ENCODE measurements at regions not wholly inside any gene's neighbourhood (a gene's known extent, or its start where the extent isn't known, plus 50 kb on each side); places are given as distances from the start of the nearest gene placed in this dataset.

DNA sequence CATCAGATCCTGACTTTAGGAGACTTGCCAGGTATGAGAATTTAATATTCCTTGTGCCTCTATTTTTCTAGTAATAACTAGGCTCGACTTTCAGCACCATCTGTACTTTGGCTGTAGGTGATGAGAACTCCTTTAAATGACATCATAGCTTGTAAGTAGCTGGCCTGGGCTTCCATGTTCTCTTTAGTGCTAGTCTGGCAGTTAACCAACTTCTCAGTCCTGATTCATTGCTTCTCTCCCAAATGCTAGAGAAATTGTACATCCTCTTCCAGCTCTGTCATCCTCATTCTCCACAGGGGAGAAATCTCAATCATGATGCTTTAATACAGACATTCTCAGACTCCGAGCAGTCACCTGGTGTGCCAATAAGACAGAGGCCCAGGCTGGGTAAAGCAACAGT, 143.5 kb upstream of the MOCS1 start:
- TF ChIP-seq, protein P1, sequence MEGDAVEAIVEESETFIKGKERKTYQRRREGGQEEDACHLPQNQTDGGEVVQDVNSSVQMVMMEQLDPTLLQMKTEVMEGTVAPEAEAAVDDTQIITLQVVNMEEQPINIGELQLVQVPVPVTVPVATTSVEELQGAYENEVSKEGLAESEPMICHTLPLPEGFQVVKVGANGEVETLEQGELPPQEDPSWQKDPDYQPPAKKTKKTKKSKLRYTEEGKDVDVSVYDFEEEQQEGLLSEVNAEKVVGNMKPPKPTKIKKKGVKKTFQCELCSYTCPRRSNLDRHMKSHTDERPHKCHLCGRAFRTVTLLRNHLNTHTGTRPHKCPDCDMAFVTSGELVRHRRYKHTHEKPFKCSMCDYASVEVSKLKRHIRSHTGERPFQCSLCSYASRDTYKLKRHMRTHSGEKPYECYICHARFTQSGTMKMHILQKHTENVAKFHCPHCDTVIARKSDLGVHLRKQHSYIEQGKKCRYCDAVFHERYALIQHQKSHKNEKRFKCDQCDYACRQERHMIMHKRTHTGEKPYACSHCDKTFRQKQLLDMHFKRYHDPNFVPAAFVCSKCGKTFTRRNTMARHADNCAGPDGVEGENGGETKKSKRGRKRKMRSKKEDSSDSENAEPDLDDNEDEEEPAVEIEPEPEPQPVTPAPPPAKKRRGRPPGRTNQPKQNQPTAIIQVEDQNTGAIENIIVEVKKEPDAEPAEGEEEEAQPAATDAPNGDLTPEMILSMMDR (IDR thresholded peaks at IDR 0.05; ENCODE audit: low read depth, low read length) = no peak
- no peaks in the 10 kb centered on the region for H3K9me3 ChIP-seq (ENCODE audit: low read depth)
- no peak overlapping the region for H3K27ac ChIP-seq
- H3K4me3 ChIP-seq = no peak overlapping the region
- no peaks in the 10 kb centered on the region for H3K4me1 ChIP-seq (ENCODE audit: low read depth)
- no peaks in the 10 kb centered on the region for H3K36me3 ChIP-seq
- DNase-seq (ENCODE audit: low read depth in 1 of 2, low spot score in 1 of 2) = no peak
- H3K27me3 ChIP-seq = no peaks in the 10 kb centered on the region

DNA sequence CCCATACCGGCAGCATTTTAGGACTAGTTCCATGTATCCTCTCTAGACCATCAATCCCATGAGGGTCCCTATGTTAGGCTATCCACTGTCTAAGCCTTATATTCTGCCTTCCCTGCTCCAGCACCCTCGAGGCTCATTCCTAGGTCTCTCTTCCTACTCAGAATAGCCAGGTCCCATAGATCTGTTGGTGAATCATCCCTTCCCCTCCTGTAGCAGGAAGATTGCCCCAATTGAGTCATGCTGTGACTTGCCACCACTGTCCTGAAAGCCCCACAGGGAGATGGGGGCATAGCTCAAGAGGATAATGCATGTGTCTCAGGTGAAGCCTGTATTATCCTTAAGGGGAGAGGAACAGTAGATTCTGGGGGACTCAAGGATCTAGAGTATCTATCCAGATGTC, 143.1 kb upstream of the MOCS1 start:
- H3K4me3 ChIP-seq = no peak overlapping the region
- TF ChIP-seq, protein P1 (IDR thresholded peaks at IDR 0.05; ENCODE audit: low read depth, low read length) = no peak
- DNase-seq (ENCODE audit: low read depth in 1 of 2, low spot score in 1 of 2) = no peak

DNA sequence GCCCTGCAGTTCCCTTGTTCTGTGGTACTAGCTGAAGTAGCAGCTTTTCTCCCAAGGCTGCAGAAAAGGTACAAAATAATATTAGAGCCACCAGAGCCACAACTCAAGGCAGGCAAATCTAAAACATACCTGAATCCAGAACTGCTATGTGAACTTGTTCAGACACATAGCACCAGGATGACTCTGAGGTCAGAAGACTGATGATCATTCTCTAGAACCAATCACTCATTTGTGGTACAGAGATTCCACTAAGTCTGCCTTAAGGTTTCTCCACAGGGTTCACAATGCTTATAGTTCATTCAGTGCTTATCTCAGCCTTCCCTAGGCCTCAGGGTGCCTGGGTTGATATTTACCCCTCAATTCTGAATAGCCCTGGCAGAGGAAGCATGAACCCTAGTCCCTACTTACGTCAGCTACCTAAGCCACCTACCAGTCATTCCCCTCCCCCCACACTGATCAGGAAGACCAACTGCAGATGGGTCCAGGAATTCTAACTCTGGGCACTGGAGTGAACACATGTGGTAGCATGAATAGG, 140.9 kb upstream of the MOCS1 start:
- no peak for DNase-seq (ENCODE audit: low read depth in 1 of 2, low spot score in 1 of 2)
- no peak overlapping the region for H3K27ac ChIP-seq
- TF ChIP-seq, protein P1 (IDR thresholded peaks at IDR 0.05; ENCODE audit: low read depth, low read length) = no peak
- no peaks in the 10 kb centered on the region for H3K27me3 ChIP-seq
- no peak overlapping the region for H3K4me3 ChIP-seq
- H3K4me1 ChIP-seq (ENCODE audit: low read depth) = no peaks in the 10 kb centered on the region
- H3K9me3 ChIP-seq (ENCODE audit: low read depth) = no peaks in the 10 kb centered on the region
- no peaks in the 10 kb centered on the region for H3K36me3 ChIP-seq

More for the DNA sequence above, 143.1 kb upstream of the MOCS1 start:
- no peaks in the 10 kb centered on the region for H3K4me1 ChIP-seq (ENCODE audit: low read depth)
- no peak overlapping the region for H3K27ac ChIP-seq
- no peaks in the 10 kb centered on the region for H3K27me3 ChIP-seq
- no peaks in the 10 kb centered on the region for H3K36me3 ChIP-seq
- H3K9me3 ChIP-seq (ENCODE audit: low read depth) = no peaks in the 10 kb centered on the region

DNA sequence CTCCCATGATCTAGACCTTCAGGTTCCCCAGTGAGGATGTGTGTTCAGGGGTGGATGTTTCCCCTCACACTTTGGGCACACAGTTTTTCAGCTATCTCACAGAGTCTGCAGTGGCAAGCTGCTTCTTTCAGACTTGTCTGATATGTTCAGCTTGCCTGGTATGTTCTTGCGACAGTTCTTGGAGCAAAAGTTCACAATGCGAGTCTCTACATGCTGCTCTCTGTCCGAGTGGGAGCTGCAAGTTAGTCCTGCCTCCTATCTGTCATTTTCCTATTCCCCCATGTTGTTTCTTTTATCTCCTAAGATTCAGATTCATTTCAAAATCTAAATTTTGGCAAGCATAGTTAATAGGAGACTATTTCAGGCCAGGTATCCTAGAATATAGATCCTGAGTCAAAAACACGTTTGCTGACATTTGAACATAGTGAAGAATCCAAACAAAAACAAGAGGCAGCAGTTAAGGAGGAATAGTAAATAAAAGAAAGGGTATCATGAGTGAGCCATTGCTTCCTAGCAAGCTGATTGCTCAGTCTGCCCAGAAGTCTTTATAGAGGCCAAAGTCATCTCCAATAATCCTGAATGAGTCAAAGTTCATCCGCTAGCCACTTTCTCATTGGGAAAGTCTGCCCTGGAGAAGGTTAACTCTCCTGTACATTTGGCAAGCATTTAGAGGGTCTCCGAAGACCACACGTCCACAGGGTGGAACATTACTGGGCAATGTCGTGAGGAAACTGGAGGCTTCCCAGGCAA, 140.2 kb upstream of the MOCS1 start:
- no peak for DNase-seq (ENCODE audit: low read depth in 1 of 2, low spot score in 1 of 2)
- no peaks in the 10 kb centered on the region for H3K4me1 ChIP-seq (ENCODE audit: low read depth)
- no peaks in the 10 kb centered on the region for H3K9me3 ChIP-seq (ENCODE audit: low read depth)
- H3K27ac ChIP-seq = no peak overlapping the region
- no peaks in the 10 kb centered on the region for H3K27me3 ChIP-seq
- H3K4me3 ChIP-seq = no peak overlapping the region
- TF ChIP-seq, protein P1 (IDR thresholded peaks at IDR 0.05; ENCODE audit: low read depth, low read length) = no peak
- no peaks in the 10 kb centered on the region for H3K36me3 ChIP-seq

DNA sequence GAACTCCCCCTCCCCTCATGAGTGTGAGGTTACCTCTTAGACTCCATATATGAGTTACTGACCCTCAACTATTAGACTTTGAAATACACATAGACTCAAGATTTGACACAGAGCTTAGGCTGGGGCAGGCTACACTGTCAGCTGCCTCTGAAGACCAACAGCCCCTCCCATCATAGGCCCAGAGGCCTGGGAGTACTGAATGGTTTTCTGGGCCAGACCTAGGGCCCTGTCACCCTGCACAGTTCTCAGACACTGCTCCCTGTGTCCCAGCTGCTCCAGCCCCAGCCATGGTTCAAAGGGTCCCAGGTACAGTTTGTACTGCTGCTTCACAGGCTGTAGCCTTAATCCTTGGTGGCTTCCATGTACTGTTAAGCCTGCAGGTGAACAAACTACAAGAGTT, 132.1 kb upstream of the MOCS1 start:
- Histone ChIP-seq H3K27me3 (no peaks in the 10 kb centered on the region), H3K9me3 (ENCODE audit: low read depth) (no peaks in the 10 kb centered on the region), H3K27ac (no peak overlapping the region), H3K4me1 (ENCODE audit: low read depth) (no peaks in the 10 kb centered on the region), H3K4me3 (no peak overlapping the region), H3K36me3 (no peaks in the 10 kb centered on the region)
- DNase-seq (ENCODE audit: low read depth in 1 of 2, low spot score in 1 of 2) = no peak
- TF ChIP-seq, protein P1 (IDR thresholded peaks at IDR 0.05; ENCODE audit: low read depth, low read length) = no peak

Data from cardiac muscle cell (in vitro differentiated cells and primary cell).